Naive thymus-derived CD8-positive, alpha-beta T cell (primary cell): ENCODE measurements at regions not wholly inside any gene's neighbourhood (a gene's known extent, or its start where the extent isn't known, plus 50 kb on each side); places are given as distances from the start of the nearest gene placed in this dataset.
"Not testable (repeated sequence)": the region's sequence is repeated elsewhere in the genome, so short reads cannot be mapped to it uniquely, and the experiment has no call there.

Source experiments
- ATAC-seq, 2 donors: fragments of 150-1000 bp; cut with Tn5 transposase in 1 of 2; sonication (Bioruptor Pico), chemical (Tn5 transposase) in 1 of 2; 1 replicate in 1 of 2; 2 replicates in 1 of 2; pipeline ENCODE4 v1.10.0; 2021; ENCODE audit warnings: mild to moderate bottlenecking in 2 of 2, moderate library complexity in 2 of 2
- POLR2A ChIA-PET: fragments of 350-600 bp; sonication (Branson Sonifier 250); formaldehyde crosslinking; loops from one replicate; lab custom pipeline; 2021; ENCODE audit warnings: antibody characterized with exemption; lab: Charles Lee
- DNase-seq, 10 donors: peaks; one replicate each; pipeline versions ENCODE4 v3.0.0 to v3.0.0-alpha.2; 2020 to 2022
- H3K27ac Mint-ChIP-seq, 10 donors: one replicate each; pipeline ENCODE4 v1.8.0; 2020 to 2022; ENCODE audit warnings: mild to moderate bottlenecking in 10 of 10, mixed read lengths in 10 of 10, moderate library complexity in 4 of 10, inconsistent platforms in 1 of 10
- H3K27me3 Mint-ChIP-seq, 5 donors: one replicate each; pipeline ENCODE4 v1.8.0; 2021 to 2022; ENCODE audit warnings: mixed read lengths in 5 of 5
- H3K36me3 Mint-ChIP-seq, 3 donors: one replicate each; pipeline ENCODE4 v1.8.0; 2020 to 2022; ENCODE audit warnings: mixed read lengths in 3 of 3, mild to moderate bottlenecking in 2 of 3, inconsistent platforms in 1 of 3
- H3K4me1 Mint-ChIP-seq, 4 donors: one replicate each; pipeline ENCODE4 v1.8.0; 2021 to 2022; ENCODE audit warnings: mixed read lengths in 4 of 4
- H3K4me3 Mint-ChIP-seq, 10 donors: one replicate each; pipeline ENCODE4 v1.8.0; 2020 to 2022; ENCODE audit warnings: mild to moderate bottlenecking in 10 of 10, mixed read lengths in 10 of 10, moderate library complexity in 6 of 10, inconsistent platforms in 1 of 10
- H3K9me3 Mint-ChIP-seq, 9 donors: one replicate each; pipeline ENCODE4 v1.8.0; 2020 to 2022; ENCODE audit warnings: mixed read lengths in 9 of 9, mild to moderate bottlenecking in 3 of 9, inconsistent platforms in 1 of 9, moderate library complexity in 1 of 9

DNA sequence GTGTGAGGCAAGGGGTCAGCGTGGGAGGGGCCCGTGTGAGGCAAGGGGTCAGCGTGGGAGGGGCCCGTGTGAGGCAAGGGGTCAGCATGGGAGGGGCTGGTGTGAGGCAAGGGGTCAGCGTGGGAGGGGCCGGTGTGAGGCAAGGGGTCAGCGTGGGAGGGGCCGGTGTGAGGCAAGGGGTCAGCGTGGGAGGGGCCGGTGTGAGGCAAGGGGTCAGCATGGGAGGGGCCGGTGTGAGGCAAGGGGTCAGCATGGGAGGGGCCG is 119.2 kb downstream of the SEPTIN14 start:
- POLR2A ChIA-PET, H3K27ac Mint-ChIP-seq, DNase-seq, ATAC-seq, H3K27me3 Mint-ChIP-seq, H3K36me3 Mint-ChIP-seq, H3K4me1 Mint-ChIP-seq, H3K9me3 Mint-ChIP-seq, H3K4me3 Mint-ChIP-seq: not testable (repeated sequence)

DNA sequence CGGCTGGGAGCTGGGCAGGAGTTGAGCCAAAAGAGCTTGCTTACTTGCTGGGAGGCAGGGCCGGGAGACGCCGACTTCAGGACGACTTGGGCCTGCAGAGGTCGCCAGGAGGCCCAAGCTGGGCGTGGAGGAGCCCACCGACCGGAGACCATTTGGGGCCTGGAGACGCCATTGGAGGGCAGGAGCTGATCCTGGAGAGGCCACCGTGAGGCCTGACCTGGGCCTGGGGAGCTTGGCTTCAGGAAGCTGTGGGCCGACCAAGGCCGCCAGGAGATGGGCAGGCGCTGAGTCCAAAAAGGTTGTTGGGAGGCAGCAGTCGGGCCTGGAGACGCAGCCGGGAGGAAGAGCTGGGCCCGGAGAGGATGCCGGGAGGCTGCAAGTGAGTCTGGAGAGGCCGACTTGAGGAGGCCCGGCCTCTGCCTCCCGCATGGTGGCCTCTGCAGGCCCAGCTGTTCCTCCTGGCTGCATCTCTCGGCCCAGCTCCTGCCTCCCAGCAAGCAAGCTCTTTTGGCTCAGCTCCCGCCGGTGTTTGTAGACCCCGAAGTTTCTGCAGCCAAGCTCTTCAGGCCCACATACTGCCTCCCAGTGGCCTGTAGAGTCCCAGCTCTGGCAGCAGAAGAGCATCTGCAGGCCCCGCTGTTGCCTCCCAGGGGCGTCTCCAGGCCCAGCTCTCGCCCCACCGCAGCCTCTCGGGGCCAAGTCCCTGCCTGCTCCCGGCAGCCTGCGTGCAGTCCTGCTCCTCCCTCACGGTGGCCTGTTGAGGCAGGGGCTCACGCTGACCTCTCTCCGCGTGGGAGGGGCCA is 119.7 kb downstream of the SEPTIN14 start:
- H3K27me3 Mint-ChIP-seq, H3K27ac Mint-ChIP-seq, H3K36me3 Mint-ChIP-seq, H3K4me3 Mint-ChIP-seq, H3K4me1 Mint-ChIP-seq, H3K9me3 Mint-ChIP-seq, ATAC-seq, DNase-seq, POLR2A ChIA-PET: not testable (repeated sequence)

DNA sequence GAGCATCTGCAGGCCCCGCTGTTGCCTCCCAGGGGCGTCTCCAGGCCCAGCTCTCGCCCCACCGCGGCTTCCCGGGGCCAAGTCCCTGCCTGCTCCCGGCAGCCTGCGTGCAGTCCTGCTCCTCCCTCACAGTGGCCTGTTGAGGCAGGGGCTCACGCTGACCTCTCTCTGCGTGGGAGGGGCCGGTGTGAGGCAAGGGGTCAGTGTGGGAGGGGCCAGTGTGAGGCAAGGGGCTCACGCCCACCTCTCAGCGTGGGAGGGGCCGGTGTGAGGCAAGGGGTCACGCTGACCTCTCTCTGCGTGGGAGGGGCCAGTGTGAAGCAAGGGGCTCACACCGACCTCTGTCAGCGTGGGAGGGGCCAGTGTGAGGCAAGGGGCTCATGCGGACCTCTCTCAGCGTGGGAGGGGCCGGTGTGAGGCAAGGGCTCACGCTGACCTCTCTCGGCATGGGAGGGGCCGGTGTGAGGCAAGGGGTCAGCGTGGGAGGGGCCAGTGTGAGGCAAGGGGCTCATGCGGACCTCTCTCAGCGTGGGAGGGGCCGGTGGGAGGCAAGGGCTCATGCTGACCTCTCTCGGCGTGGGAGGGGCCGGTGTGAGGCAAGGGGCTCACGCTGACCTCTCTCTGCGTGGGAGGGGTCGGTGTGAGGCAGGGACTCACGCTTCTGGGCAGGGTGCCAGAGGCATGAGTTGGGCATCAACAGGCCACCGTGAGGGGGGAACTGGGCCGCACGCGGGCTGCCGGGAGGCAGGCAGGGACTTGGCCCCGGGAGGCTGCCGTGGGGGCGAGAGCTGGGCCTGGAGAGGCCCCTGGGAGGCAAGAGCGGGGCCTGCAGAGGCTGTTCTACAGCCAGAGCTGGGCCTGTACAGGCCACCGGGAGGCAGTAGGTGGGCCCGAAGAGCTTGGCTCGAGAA is 120.6 kb downstream of the SEPTIN14 start:
- H3K27ac Mint-ChIP-seq, ATAC-seq, H3K4me1 Mint-ChIP-seq, H3K4me3 Mint-ChIP-seq, POLR2A ChIA-PET, H3K9me3 Mint-ChIP-seq, H3K27me3 Mint-ChIP-seq, DNase-seq, H3K36me3 Mint-ChIP-seq: not testable (repeated sequence)

DNA sequence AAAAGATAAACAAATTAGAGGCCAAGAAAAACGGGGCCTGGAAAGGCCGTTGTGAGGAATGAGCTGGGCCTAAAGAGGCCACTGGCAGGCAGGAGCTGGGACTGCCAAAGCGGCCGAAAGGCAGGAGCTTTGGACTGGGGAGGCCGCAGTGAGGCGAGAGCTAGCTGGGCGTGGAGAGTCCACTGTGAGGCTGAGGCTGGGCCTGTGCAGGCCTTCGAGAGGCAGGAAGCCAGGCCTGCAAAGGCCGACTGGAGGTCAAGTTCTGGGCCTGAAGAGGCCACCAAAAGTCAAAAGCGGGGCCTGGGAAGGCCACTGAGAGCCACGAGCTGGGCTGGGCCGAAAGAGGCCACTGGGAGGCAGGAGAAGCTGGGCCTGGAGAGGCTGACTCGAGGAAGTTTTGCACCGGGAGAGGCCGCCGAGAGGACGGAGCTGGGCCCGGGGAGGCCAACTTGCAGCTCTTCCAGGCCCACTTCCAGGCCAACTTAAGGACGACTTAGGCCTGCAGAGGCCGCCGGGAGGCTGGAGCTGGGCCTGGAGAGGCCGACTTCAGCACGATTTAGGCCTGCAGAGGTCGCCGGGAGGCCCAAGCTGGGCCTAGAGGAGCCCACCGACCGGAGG is 121.8 kb downstream of the SEPTIN14 start:
- H3K9me3 Mint-ChIP-seq: not testable (repeated sequence)

DNA sequence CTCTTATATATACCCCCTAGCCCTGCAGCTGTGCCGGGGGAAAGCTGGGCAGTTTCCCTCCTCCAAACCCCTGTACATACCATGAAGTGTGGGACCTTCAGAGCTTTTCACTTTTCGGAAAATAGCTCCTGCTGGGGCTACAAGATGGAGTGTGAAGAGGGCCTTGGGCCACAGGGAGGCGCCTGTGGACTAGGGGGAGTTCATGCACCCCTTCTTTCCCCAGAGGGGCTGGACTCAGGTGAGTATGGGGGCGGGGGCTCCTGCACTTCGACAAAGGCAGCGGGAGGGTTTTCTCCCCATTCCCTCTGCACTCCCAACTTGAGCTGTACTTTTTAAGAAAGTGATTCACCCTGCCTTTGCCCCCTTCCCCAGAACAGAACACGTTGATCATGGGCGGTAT is 122.5 kb downstream of the SEPTIN14 start:
- H3K4me3 Mint-ChIP-seq, H3K27ac Mint-ChIP-seq, POLR2A ChIA-PET, ATAC-seq, DNase-seq, H3K36me3 Mint-ChIP-seq, H3K4me1 Mint-ChIP-seq, H3K9me3 Mint-ChIP-seq, H3K27me3 Mint-ChIP-seq: not testable (repeated sequence)

More for the DNA sequence above, 121.8 kb downstream of the SEPTIN14 start:
- H3K4me1 Mint-ChIP-seq, DNase-seq, H3K36me3 Mint-ChIP-seq, H3K4me3 Mint-ChIP-seq, POLR2A ChIA-PET, ATAC-seq, H3K27me3 Mint-ChIP-seq: not testable (repeated sequence)
- peak overlapping the region in 1 of 10 donors; percentile 69 for H3K27ac Mint-ChIP-seq

DNA sequence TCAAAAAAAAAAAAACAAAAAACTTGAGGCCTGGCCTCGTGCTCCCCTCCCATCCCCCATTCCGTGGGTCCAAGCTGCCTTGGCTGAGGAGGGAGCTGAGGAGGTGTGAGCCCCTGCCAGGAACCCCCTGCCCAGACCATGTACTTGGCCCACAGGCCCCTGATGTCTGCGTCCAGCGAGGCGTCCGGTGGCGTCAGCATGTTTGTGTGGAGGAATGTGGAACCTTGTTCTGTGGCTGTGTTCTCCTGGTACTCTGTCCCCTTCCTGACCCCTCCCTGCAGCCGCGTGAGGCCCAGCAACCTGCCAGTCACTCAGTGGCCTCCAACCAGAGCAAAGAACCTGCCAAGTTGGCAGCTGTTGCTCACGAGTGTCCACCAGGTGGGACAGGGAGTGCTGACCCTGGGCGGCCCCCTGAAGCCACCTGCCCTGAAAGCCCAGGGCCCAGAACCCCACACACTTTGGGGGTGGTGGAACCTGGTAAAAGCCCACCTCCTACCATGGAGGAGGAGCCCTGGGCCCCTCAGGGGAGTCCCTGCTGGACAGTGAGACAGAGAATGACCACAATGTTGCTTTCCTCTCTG is 125.8 kb downstream of the SEPTIN14 start:
- DNase-seq, H3K27me3 Mint-ChIP-seq, H3K9me3 Mint-ChIP-seq, H3K4me3 Mint-ChIP-seq, H3K27ac Mint-ChIP-seq, H3K36me3 Mint-ChIP-seq, ATAC-seq, POLR2A ChIA-PET, H3K4me1 Mint-ChIP-seq: not testable (repeated sequence)

DNA sequence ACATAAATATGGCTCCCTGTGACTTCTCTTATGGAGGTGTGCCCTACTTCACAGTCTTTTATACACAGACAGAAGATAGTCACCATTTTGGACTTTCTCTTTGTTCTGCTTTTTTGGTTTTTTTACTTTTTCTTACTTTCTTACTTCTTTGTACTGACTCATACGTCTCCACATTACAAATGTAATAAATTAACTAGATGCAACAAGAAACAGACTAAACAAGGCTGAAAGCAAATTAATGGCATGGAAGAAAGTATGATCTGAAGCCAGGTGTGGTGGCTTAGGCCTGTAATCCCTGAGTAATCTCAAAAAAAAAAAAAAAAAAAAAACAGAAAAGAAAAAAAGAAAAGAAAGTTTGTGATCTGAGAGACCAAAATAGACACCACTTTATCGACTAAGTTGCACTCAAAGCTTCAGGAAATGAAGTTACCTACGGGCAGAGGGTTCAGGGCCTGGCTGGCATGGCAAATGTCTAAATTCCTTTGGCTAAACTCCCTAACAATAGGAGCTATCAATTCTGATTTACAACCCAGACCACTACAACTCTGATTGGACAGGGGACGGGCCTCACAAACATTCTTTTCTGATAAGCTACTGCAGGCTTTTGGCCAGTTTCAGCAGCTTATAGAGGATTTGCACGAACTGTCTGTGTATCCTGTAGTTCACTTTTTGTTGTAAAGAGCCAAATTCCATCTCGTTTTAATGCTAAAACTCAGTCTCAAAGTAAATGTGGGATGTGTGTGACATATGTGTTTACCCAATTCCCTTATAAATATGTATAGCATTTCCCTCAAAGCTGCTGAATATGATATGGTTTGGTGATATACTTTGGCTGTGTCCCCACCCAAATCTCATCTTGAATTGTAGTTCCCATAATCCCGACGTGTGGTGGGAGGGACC is 129.1 kb downstream of the SEPTIN14 start:
- POLR2A ChIA-PET: no interaction called here
- H3K4me3 Mint-ChIP-seq: no peak overlapping the region
- ATAC-seq (no peak), DNase-seq (no peak)
- H3K36me3 Mint-ChIP-seq: no peaks in the 10 kb centered on the region
- peaks cover 0 to 2% (median 0%) of the 10 kb centered on the region in 9 donors for H3K9me3 Mint-ChIP-seq
- H3K27ac Mint-ChIP-seq: no peak overlapping the region
- no peaks in the 10 kb centered on the region for H3K4me1 Mint-ChIP-seq
- H3K27me3 Mint-ChIP-seq: no peaks in the 10 kb centered on the region

DNA sequence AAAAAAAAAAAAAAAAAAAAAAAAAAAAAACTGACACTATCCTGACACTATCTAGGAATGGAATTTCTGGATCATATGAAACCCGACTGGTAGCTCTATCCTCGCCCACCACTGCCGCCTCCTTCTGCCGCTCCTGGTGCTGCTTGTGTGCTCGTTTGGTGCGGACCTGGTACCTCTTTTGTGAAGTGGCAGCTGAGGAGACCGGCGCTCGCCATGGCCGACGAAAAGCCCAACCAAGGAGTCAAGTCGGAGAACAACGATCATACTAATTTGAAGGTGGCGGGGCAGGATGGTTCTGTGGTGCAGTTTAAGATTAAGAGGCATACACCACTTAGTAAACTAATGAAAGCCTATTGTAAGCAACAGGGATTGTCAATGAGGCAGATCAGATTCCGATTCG is 130.6 kb downstream of the SEPTIN14 start:
- H3K9me3 Mint-ChIP-seq: peaks cover 0 to 2% (median 0%) of the 10 kb centered on the region in 9 donors
- no peak overlapping the region for H3K27ac Mint-ChIP-seq
- DNase-seq (no peak), ATAC-seq (no peak)
- no peaks in the 10 kb centered on the region for H3K4me1 Mint-ChIP-seq
- no peak overlapping the region for H3K4me3 Mint-ChIP-seq
- H3K36me3 Mint-ChIP-seq: no peaks in the 10 kb centered on the region
- POLR2A ChIA-PET: no interaction called here
- H3K27me3 Mint-ChIP-seq: peaks cover 0 to 2% (median 0%) of the 10 kb centered on the region in 5 donors

DNA sequence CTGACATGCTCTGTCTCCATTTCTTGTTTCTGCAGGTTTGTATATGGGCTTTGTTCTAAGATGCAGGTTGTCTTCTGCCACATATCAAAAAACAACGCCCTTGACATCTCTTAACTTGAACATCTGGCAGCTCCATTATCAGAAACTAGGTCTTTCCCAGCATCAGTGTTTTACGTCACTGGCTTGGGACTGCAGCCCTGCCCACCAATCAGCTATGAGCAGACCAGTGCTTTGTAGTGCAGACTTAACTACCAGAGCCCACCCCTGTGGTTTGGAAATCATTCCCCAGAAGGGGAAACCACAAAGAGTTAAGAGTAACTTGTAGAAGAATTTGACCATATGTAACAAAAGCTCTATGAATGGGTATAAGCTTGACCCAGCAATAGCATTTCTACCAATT is 132.4 kb downstream of the SEPTIN14 start:
- Mint-ChIP-seq H3K27ac (peak overlapping the region in 1 of 10 donors; percentile 31), H3K36me3 (no peaks in the 10 kb centered on the region), H3K4me3 (no peak overlapping the region), H3K9me3 (peaks cover 0 to 2% (median 0%) of the 10 kb centered on the region in 9 donors), H3K27me3 (peaks cover 0 to 5% (median 0%) of the 10 kb centered on the region in 5 donors), H3K4me1 (no peaks in the 10 kb centered on the region)
- ATAC-seq: no peak
- POLR2A ChIA-PET: no interaction called here
- no peak for DNase-seq

DNA sequence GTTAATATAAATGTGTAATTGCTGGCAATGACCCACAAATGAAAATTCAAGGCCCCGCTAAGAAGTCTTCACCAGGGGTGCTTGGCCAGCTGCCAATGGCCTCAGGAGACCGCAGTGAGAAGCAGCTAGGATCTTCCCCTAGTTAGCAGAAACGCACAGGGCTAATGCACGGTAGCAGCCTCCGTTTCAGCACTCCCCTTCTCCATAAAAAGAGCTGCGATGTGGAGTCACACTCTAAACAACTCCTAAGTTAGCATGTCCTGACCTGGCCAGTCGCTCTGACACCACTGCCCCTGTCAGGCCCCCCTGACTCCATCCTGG is 139.0 kb downstream of the SEPTIN14 start:
- DNase-seq: no peak
- Mint-ChIP-seq H3K9me3 (no peaks in the 10 kb centered on the region), H3K4me3 (no peak overlapping the region), H3K27ac (no peak overlapping the region), H3K36me3 (no peaks in the 10 kb centered on the region), H3K4me1 (peaks cover 0 to 4% (median 2%) of the 10 kb centered on the region in 4 donors), H3K27me3 (peaks cover 0 to 5% (median 3%) of the 10 kb centered on the region in 5 donors)
- no peak for ATAC-seq
- POLR2A ChIA-PET: no interaction called here

DNA sequence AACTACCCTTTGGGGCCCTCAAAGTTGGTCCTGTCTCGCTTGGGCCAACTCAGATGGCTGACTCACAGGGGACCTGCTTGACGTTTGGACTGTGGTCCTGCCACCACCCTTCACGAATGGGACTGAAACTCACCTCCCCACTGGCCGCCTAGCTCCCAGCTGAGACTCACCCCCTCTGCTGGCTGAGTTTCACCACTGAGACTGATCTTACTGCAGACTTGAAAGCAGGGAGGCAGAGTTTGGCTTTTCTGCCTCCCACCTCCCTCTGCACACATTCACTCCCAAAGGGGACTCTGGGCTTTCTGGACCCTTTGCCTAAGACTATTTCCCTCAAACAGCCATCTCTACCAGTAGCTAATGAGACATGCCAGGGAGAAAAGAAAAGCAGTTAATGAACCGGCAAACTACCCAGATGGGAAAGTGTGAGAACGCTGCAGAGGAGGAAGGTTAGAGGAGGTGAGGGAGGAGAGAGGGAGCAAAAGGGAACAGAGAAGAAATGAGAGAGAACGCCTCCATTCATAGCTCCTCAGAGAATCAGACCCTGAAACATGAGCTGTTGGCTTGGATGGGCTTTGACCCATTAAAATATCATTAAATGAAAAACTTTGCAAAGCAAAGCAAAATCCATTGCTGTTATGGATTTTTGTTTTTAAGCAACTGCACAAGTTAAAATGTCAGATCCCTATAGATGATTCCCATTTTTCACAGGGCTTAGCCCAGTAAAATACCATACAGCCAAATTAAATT is 139.5 kb downstream of the SEPTIN14 start:
- H3K4me3 Mint-ChIP-seq, H3K4me1 Mint-ChIP-seq, H3K9me3 Mint-ChIP-seq, H3K36me3 Mint-ChIP-seq, POLR2A ChIA-PET, H3K27ac Mint-ChIP-seq, H3K27me3 Mint-ChIP-seq, DNase-seq: not testable (repeated sequence)
- ATAC-seq: peak; percentile 61 to 76

DNA sequence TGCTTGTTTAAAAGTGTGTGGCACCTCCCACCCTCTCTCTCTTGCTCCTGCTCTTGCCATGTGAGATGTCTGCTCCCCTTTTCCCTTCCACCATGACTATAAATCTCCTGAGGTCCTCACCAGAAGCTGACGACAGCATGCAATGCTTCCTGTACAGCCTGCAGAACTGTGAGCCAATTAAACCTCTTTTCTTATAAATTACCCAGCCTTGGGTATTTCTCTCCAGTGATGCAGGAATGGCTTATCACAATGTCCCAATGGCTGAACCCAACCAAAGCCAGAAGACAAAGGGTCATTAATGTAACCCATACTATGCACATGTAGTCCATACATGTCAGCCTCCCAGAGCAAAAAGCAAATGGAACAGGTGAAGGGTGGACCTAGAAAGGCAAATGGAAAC is 141.5 kb downstream of the SEPTIN14 start:
- H3K4me3 Mint-ChIP-seq, ATAC-seq, H3K36me3 Mint-ChIP-seq, H3K27me3 Mint-ChIP-seq, H3K9me3 Mint-ChIP-seq, POLR2A ChIA-PET, DNase-seq, H3K27ac Mint-ChIP-seq, H3K4me1 Mint-ChIP-seq: not testable (repeated sequence)
